GM12891 (cell line): ENCODE measurements at regions not wholly inside any gene's neighbourhood (a gene's known extent, or its start where the extent isn't known, plus 50 kb on each side); places are given as distances from the start of the nearest gene placed in this dataset.

ENCODE experiments used
- DNase-seq: peaks from one replicate; pipeline ENCODE4 v3.0.0; 2011; ENCODE audit warnings: low spot score; ENCODE audit not compliant: insufficient read length
- FAIRE-seq: peaks from 2 replicates; lab custom pipeline; 2011; peaks lifted over from hg19 to GRCh38; lab: Jason Lieb, UNC
- PAX5 ChIP-seq: IDR thresholded peaks from 2 replicates; pipeline ENCODE4 v1.6.1; 2011; ENCODE audit warnings: low read length, moderate library complexity, mild to moderate bottlenecking; ENCODE audit not compliant: insufficient read depth, severe bottlenecking
- POLR2A ChIP-seq: IDR thresholded peaks from 2 replicates; pipeline ENCODE4 v1.6.1; 2011; ENCODE audit warnings: low read depth, low read length, control low read depth
- POLR2AphosphoS5 ChIP-seq: IDR thresholded peaks from 2 replicates; pipeline ENCODE4 v1.6.1; 2011; ENCODE audit warnings: low read depth, low read length, control low read depth
- POU2F2 ChIP-seq: IDR thresholded peaks from 2 replicates; pipeline ENCODE4 v1.6.1; 2011; ENCODE audit warnings: low read depth, mild to moderate bottlenecking, control low read depth, low read length, moderate library complexity
- SPI1 ChIP-seq: IDR thresholded peaks from 2 replicates; pipeline ENCODE4 v1.6.1; 2011; ENCODE audit warnings: low read depth, low read length, control low read depth
- TAF1 ChIP-seq: IDR thresholded peaks from 2 replicates; pipeline ENCODE4 v1.6.1; 2011; ENCODE audit warnings: low read depth, low read length, control low read depth

- FAIRE-seq (no peak), DNase-seq (no peak)
- TF ChIP-seq TAF1 = no peak
- no peak for TF ChIP-seq PAX5
- no peak for TF ChIP-seq POLR2A
- TF ChIP-seq SPI1 = no peak
- TF ChIP-seq POU2F2 = no peak
- TF ChIP-seq POLR2AphosphoS5 = no peak
Measured at GRCh38 chr2:122886479-122887145, 1131.2 kb downstream of the TSN start.

GRCh38 chr2:122899614-122900013 is 1125.5 kb upstream of the CNTNAP5 start:
- no peak for TF ChIP-seq POLR2A
- no peak for FAIRE-seq

GRCh38 chr2:122905431-122905830 is 1119.7 kb upstream of the CNTNAP5 start:
- DNase-seq (no peak), FAIRE-seq (no peak)
- no peak for TF ChIP-seq PAX5
- TF ChIP-seq POLR2AphosphoS5 = no peak
- TF ChIP-seq SPI1 = no peak
- TF ChIP-seq POLR2A = no peak
- TF ChIP-seq POU2F2 = no peak
- TF ChIP-seq TAF1 = no peak

More at GRCh38 chr2:122899614-122900013, 1125.5 kb upstream of the CNTNAP5 start:
- no peak for DNase-seq

- TF ChIP-seq POLR2AphosphoS5 = no peak
- TF ChIP-seq POU2F2 = no peak
- TF ChIP-seq TAF1 = no peak
- no peak for TF ChIP-seq POLR2A
- no peak for TF ChIP-seq SPI1
- no peak for TF ChIP-seq PAX5
- FAIRE-seq = no peak
- no peak for DNase-seq
Measured at GRCh38 chr2:122908159-122908558, 1116.9 kb upstream of the CNTNAP5 start.

GRCh38 chr2:122927197-122927596 is 1097.9 kb upstream of the CNTNAP5 start:
- no peak for TF ChIP-seq POLR2AphosphoS5
- no peak for TF ChIP-seq POLR2A
- TF ChIP-seq PAX5 = no peak
- TF ChIP-seq POU2F2 = no peak
- no peak for TF ChIP-seq SPI1
- no peak for TF ChIP-seq TAF1
- FAIRE-seq = no peak
- DNase-seq = no peak

GRCh38 chr2:122927710-122928557 is 1097.2 kb upstream of the CNTNAP5 start:
- FAIRE-seq (no peak), DNase-seq (no peak)
- TF ChIP-seq POLR2A (no peak), TAF1 (no peak), POU2F2 (no peak), POLR2AphosphoS5 (no peak), SPI1 (no peak), PAX5 (no peak)

- no peak for FAIRE-seq
- no peak for TF ChIP-seq POLR2AphosphoS5
- no peak for TF ChIP-seq POU2F2
- TF ChIP-seq PAX5 = no peak
- no peak for TF ChIP-seq TAF1
- no peak for TF ChIP-seq SPI1
- no peak for TF ChIP-seq POLR2A
- no peak for DNase-seq
Measured at GRCh38 chr2:122929347-122929746, 1095.7 kb upstream of the CNTNAP5 start.

GRCh38 chr2:122935506-122935905 is 1089.6 kb upstream of the CNTNAP5 start:
- FAIRE-seq = no peak
- DNase-seq = no peak
- TF ChIP-seq POU2F2 (no peak), TAF1 (no peak)

GRCh38 chr2:122939796-122940195 is 1085.3 kb upstream of the CNTNAP5 start:
- FAIRE-seq = no peak
- no peak for DNase-seq
- TF ChIP-seq POLR2A (no peak), PAX5 (no peak), SPI1 (no peak), POLR2AphosphoS5 (no peak), POU2F2 (no peak), TAF1 (no peak)

GRCh38 chr2:122949523-122949922 is 1075.6 kb upstream of the CNTNAP5 start:
- FAIRE-seq = no peak
- no peak for DNase-seq
- TF ChIP-seq SPI1 = no peak
- TF ChIP-seq POU2F2 = no peak
- TF ChIP-seq POLR2AphosphoS5 = no peak
- TF ChIP-seq TAF1 = no peak
- TF ChIP-seq POLR2A = no peak
- no peak for TF ChIP-seq PAX5
